Kidney epithelial cell (primary cell): ENCODE measurements at regions not wholly inside any gene's neighbourhood (a gene's known extent, or its start where the extent isn't known, plus 50 kb on each side); places are given as distances from the start of the nearest gene placed in this dataset.

Experiments
- DNase-seq: peaks from one replicate; pipeline ENCODE4 v3.0.0-alpha.2; 2010; ENCODE audit warnings: low read depth
- H3K27me3 ChIP-seq: 2 replicates; pipeline ENCODE4 v1.6.0; 2011; ENCODE audit warnings: low read length; ENCODE audit not compliant: control insufficient read depth, insufficient read depth
- H3K36me3 ChIP-seq: 2 replicates; pipeline ENCODE4 v1.5.1; 2011; ENCODE audit warnings: low read length; ENCODE audit not compliant: control insufficient read depth, insufficient read depth
- H3K4me3 ChIP-seq: 2 replicates; pipeline ENCODE4 v1.5.1; 2011; ENCODE audit warnings: low read depth, mild to moderate bottlenecking, control low read depth, low read length
- CTCF ChIP-seq: IDR thresholded peaks from 2 replicates; pipeline ENCODE4 v1.5.1; 2011; ENCODE audit warnings: mild to moderate bottlenecking, moderate library complexity, low read length, control low read depth, inconsistent platforms; ENCODE audit not compliant: insufficient read depth, poor library complexity, severe bottlenecking

- no peak for TF ChIP-seq CTCF
- Histone ChIP-seq H3K36me3 (no peaks in the 10 kb centered on the region), H3K4me3 (no peak overlapping the region), H3K27me3 (no peaks in the 10 kb centered on the region)
- DNase-seq = no peak
These were observed 131.8 kb upstream of the LIMCH1 start for GRCh38 chr4:41406113-41406516.

GRCh38 chr4:41408150-41408549 is 129.8 kb upstream of the LIMCH1 start:
- Histone ChIP-seq H3K27me3 (no peaks in the 10 kb centered on the region), H3K36me3 (no peaks in the 10 kb centered on the region), H3K4me3 (no peak overlapping the region)
- no peak for TF ChIP-seq CTCF
- DNase-seq = no peak

- no peak for DNase-seq
- H3K36me3 ChIP-seq = no peaks in the 10 kb centered on the region
- TF ChIP-seq CTCF = no peak
- H3K27me3 ChIP-seq = no peaks in the 10 kb centered on the region
- H3K4me3 ChIP-seq = no peak overlapping the region
These were observed 128.9 kb upstream of the LIMCH1 start for GRCh38 chr4:41408859-41409593.

- no peak for TF ChIP-seq CTCF
- Histone ChIP-seq H3K36me3 (no peaks in the 10 kb centered on the region), H3K27me3 (no peaks in the 10 kb centered on the region), H3K4me3 (no peak overlapping the region)
- DNase-seq = no peak
These were observed 128.4 kb upstream of the LIMCH1 start for GRCh38 chr4:41409594-41409895.

GRCh38 chr4:41410049-41410448 is 127.9 kb upstream of the LIMCH1 start:
- no peaks in the 10 kb centered on the region for H3K27me3 ChIP-seq
- no peak for DNase-seq
- no peaks in the 10 kb centered on the region for H3K36me3 ChIP-seq
- TF ChIP-seq CTCF = no peak
- no peak overlapping the region for H3K4me3 ChIP-seq
